ENCODE measurements at regions not wholly inside any gene's neighbourhood (a gene's known extent, or its start where the extent isn't known, plus 50 kb on each side); places are given as distances from the start of the nearest gene placed in this dataset.

DNA sequence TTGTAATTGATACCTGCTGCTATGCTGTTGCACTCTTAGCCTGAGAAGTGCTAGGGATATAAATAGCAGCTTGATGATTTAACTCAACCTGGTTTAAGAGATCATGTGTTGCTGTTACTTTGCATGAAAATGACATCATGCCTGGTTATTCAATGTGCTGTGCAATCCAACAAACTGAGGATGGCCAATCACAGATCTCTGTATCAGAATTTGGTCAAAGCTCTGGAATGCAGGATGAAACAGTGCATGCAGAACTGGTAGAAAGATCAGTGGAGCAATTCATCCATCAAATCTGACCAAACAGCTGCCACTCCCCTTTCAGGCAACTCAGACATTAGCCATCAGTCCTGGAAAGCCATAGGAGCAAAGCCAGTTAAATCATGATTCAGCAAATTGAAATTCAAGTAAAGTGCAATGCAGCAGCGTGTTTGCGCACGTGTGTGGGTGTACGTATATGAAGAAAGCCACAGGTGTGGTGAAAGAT lies 160.3 kb upstream of the RASGEF1B start:
- TF ChIP-seq, protein P1, sequence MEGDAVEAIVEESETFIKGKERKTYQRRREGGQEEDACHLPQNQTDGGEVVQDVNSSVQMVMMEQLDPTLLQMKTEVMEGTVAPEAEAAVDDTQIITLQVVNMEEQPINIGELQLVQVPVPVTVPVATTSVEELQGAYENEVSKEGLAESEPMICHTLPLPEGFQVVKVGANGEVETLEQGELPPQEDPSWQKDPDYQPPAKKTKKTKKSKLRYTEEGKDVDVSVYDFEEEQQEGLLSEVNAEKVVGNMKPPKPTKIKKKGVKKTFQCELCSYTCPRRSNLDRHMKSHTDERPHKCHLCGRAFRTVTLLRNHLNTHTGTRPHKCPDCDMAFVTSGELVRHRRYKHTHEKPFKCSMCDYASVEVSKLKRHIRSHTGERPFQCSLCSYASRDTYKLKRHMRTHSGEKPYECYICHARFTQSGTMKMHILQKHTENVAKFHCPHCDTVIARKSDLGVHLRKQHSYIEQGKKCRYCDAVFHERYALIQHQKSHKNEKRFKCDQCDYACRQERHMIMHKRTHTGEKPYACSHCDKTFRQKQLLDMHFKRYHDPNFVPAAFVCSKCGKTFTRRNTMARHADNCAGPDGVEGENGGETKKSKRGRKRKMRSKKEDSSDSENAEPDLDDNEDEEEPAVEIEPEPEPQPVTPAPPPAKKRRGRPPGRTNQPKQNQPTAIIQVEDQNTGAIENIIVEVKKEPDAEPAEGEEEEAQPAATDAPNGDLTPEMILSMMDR (IDR thresholded peaks at IDR 0.05; ENCODE audit: extremely low read depth, missing control alignments), result no peak
- no peak for DNase-seq (ENCODE audit: low spot score)

DNA sequence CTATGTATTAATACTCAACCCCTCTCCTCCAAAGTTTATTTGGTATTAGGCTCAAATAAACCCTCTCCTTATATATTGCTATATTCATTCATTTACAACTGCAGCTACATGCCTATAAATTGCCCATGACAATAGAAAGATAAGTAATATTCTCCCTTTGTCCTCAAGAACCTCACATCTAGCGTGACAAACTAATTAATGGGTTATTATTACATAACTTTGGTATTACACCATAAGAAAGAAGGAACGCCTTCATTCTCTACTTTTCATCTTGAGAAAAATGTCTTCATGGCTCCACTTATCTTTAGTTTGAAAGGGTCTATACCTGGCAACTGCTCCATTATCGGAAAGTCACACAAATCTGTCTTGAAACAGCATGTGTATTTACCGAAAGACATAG lies 157.7 kb upstream of the RASGEF1B start:
- TF ChIP-seq, protein P1 (IDR thresholded peaks at IDR 0.05; ENCODE audit: extremely low read depth, missing control alignments), result no peak
- no peak for DNase-seq (ENCODE audit: low spot score)

DNA sequence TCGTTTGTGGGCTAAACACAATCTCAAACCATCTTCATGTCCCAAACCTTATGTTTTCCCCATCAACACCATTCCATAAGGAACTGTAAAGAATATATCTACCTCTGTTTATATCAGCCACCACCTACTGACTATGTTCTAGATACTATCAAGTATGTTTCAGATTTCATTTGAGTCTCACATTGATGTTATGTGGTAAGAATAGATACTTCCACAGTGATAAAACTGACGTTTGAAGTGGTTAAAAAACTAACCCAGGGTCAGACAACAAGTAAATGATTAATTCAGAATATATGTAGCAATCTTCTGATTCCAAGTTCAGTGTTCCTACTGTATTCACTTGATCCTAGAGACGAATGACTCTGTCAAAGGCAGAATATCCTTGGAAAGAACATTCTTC lies 156.8 kb upstream of the RASGEF1B start:
- no peak for DNase-seq (ENCODE audit: low spot score)
- TF ChIP-seq, protein P1 (IDR thresholded peaks at IDR 0.05; ENCODE audit: extremely low read depth, missing control alignments), result no peak

DNA sequence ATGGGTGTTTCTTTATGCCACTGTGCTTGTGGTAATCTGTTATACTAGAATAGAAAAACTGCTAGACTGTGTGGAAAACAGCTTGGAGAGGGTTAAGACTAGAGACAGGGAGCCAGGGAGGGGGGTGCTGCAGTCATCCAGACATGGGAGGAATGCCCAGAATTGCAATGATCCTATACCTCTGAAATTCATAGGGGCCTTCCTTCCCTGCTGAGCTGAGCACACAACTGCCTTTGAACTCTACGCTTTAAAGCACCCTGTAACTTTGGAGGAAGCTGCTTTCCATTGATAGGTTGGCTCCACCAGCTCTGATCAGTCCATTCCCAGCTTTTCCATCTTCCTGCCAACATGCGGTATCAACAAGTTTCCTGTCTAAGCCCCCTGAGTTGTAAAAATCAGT lies 155.9 kb upstream of the RASGEF1B start:
- DNase-seq (ENCODE audit: low spot score), result no peak
- TF ChIP-seq, protein P1 (IDR thresholded peaks at IDR 0.05; ENCODE audit: extremely low read depth, missing control alignments), result no peak

DNA sequence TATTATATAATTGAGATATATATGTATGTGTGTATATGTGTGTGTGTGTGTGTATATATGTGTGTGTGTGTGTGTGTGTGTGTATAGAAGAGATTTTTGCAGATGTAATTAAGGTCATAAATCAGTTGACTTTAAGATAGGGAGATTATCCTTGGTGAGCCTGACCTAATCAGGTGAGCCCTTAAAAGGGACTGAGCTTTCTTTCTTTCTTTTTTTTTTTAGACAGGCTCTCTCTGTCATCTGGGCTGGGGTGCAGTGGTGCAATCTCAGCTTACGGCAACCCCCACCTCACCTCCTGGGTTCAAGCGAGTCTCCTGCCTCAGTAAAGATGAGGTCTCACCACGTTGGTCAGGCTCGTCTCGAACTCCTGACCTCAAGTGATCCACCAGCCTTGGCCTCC lies 155.1 kb upstream of the RASGEF1B start:
- TF ChIP-seq, protein P1 (IDR thresholded peaks at IDR 0.05; ENCODE audit: extremely low read depth, missing control alignments), result no peak
- DNase-seq (ENCODE audit: low spot score), result no peak

DNA sequence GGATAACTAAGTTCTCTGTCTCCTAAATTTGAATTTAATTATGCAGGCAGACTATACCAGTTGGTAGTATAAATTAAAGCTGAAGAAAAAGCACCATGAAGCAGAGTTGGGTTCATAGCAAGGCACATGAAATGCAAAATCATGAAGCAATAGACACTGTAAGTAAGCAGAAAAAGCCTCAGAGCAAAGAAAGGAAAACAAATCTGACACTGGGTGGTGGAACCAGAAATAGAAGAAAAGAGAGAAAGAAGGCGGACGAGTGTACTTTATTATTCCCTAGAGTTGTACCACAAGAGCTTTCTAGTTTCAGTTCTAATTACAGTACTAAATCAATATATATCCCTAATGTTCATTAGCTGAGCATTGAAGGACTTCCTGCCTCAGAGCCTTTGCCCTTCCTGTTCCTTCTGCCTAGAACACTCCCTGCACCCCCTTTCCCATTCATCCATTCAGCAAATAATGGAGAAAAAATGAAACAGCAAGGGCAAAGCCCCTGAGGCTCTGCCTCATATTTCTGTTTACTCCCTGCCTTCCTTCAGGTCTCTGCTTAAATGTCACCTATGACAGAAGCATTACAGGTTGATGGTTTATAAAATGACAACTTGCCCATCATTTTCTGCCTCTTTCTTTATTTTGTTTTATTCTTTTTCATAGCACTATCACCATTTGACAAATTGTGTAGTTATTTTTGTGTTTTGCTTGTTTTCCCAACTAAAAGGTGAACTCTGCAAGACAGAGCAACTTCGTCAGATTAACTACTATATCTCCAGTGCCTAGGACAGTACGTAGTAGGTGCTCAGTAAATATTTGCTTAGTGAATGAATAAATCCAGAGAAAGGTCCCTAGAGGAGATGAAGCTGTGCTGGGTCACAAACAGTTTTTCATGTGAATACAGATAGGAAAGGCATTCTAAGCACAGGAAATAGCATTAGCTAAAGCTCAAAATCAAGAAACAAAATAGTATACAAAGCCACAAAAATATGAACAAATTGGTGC lies 154.0 kb upstream of the RASGEF1B start:
- DNase-seq (ENCODE audit: low spot score), result no peak
- TF ChIP-seq, protein P1 (IDR thresholded peaks at IDR 0.05; ENCODE audit: extremely low read depth, missing control alignments), result no peak

DNA sequence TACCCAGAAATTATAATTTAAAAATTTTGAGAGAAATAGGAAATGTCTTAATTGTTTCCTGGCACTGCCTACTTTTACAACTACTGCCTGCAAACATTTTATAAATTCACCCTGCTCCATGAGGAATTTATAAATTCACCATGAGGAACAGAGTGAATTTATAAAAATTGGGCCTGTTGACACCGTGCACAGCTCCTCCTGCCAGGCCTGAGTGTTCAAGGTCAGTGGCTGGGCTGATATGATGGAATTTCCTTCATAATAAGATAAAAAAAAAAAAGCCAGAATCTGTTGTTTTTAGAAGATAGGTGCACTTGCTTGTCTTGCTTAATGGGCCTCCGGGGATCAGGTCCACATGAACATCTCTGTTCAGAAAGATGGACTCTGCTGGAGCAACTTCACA lies 151.7 kb upstream of the RASGEF1B start:
- TF ChIP-seq, protein P1 (IDR thresholded peaks at IDR 0.05; ENCODE audit: extremely low read depth, missing control alignments), result no peak
- DNase-seq (ENCODE audit: low spot score), result no peak
